ENCODE measurements at regions not wholly inside any gene's neighbourhood (a gene's known extent, or its start where the extent isn't known, plus 50 kb on each side); places are given as distances from the start of the nearest gene placed in this dataset.

- TF ChIP-seq POLR2A (IDR thresholded peaks at IDR 0.05) (no peak), POLR2AphosphoS5 (IDR thresholded peaks at IDR 0.05) (no peak), EP300 (IDR thresholded peaks at IDR 0.05) (no peak), CTCF (IDR thresholded peaks at IDR 0.05) (no peak)
- WGBS, 2 donors: 77 to 89% methylated on average over 2 of the region's 2 CpGs
- no peaks in the 10 kb centered on the region for H3K9me3 ChIP-seq
- no peaks in the 10 kb centered on the region for H3K27me3 ChIP-seq
- H3K36me3 ChIP-seq: no peaks in the 10 kb centered on the region
- ATAC-seq (ENCODE audit: low FRiP score in 2 of 2) (no peak), DNase-seq (no peak)
- H3K27ac ChIP-seq: no peak overlapping the region
- H3K4me1 ChIP-seq: no peaks in the 10 kb centered on the region
- H3K4me3 ChIP-seq: no peak overlapping the region
Observed at GRCh38 chr6:117138425-117138824, 126.9 kb upstream of the VGLL2 start.

GRCh38 chr6:117138920-117139319 is 126.4 kb upstream of the VGLL2 start:
- Histone ChIP-seq H3K4me3 (no peak overlapping the region), H3K36me3 (no peaks in the 10 kb centered on the region), H3K27me3 (no peaks in the 10 kb centered on the region), H3K27ac (no peak overlapping the region), H3K9me3 (no peaks in the 10 kb centered on the region), H3K4me1 (no peaks in the 10 kb centered on the region)
- DNase-seq (no peak), ATAC-seq (ENCODE audit: low FRiP score in 2 of 2) (no peak)
- TF ChIP-seq EP300 (IDR thresholded peaks at IDR 0.05) (no peak), POLR2AphosphoS5 (IDR thresholded peaks at IDR 0.05) (no peak), POLR2A (IDR thresholded peaks at IDR 0.05) (no peak), CTCF (IDR thresholded peaks at IDR 0.05) (no peak)

GRCh38 chr6:117142142-117142541 is 123.2 kb upstream of the VGLL2 start:
- ATAC-seq (ENCODE audit: low FRiP score in 2 of 2) (no peak), DNase-seq (no peak)
- Histone ChIP-seq H3K27me3 (no peaks in the 10 kb centered on the region), H3K4me3 (no peak overlapping the region), H3K9me3 (no peaks in the 10 kb centered on the region), H3K36me3 (no peaks in the 10 kb centered on the region), H3K4me1 (no peaks in the 10 kb centered on the region), H3K27ac (no peak overlapping the region)
- TF ChIP-seq EP300 (IDR thresholded peaks at IDR 0.05) (no peak), CTCF (IDR thresholded peaks at IDR 0.05) (no peak), POLR2A (IDR thresholded peaks at IDR 0.05) (no peak), POLR2AphosphoS5 (IDR thresholded peaks at IDR 0.05) (no peak)
- 70 to 75% methylated on average over 3 of the region's 3 CpGs for WGBS, 2 donors

- Histone ChIP-seq H3K4me1 (no peaks in the 10 kb centered on the region), H3K27me3 (no peaks in the 10 kb centered on the region), H3K9me3 (no peaks in the 10 kb centered on the region), H3K36me3 (no peaks in the 10 kb centered on the region), H3K27ac (no peak overlapping the region), H3K4me3 (no peak overlapping the region)
- TF ChIP-seq POLR2AphosphoS5 (IDR thresholded peaks at IDR 0.05): no peak
- no peak for TF ChIP-seq CTCF (IDR thresholded peaks at IDR 0.05)
- TF ChIP-seq POLR2A (IDR thresholded peaks at IDR 0.05): no peak
- TF ChIP-seq EP300 (IDR thresholded peaks at IDR 0.05): no peak
- 75 to 77% methylated on average over 1 of the region's 1 CpG for WGBS, 2 donors
- DNase-seq (no peak), ATAC-seq (ENCODE audit: low FRiP score in 2 of 2) (no peak)
Observed at GRCh38 chr6:117142995-117143394, 122.4 kb upstream of the VGLL2 start.

- ATAC-seq (ENCODE audit: low FRiP score in 2 of 2): no peak
- Histone ChIP-seq H3K4me1 (no peaks in the 10 kb centered on the region), H3K4me3 (no peak overlapping the region), H3K9me3 (no peaks in the 10 kb centered on the region), H3K36me3 (no peaks in the 10 kb centered on the region), H3K27me3 (no peaks in the 10 kb centered on the region), H3K27ac (no peak overlapping the region)
- 65 to 67% methylated on average over 2 of the region's 2 CpGs for WGBS, 2 donors
- TF ChIP-seq CTCF (IDR thresholded peaks at IDR 0.05) (no peak), POLR2A (IDR thresholded peaks at IDR 0.05) (no peak), POLR2AphosphoS5 (IDR thresholded peaks at IDR 0.05) (no peak), EP300 (IDR thresholded peaks at IDR 0.05) (no peak)
- DNase-seq: no peak
Observed at GRCh38 chr6:117143647-117144046, 121.7 kb upstream of the VGLL2 start.

Data from upper lobe of left lung (tissue), 6 donors.